GM12892 (cell line): ENCODE measurements at regions not wholly inside any gene's neighbourhood (a gene's known extent, or its start where the extent isn't known, plus 50 kb on each side); places are given as distances from the start of the nearest gene placed in this dataset.

Experiments
- POLR2A ChIP-seq: IDR thresholded peaks from 2 replicates; pipeline ENCODE4 v1.6.1; 2011; ENCODE audit warnings: low read depth, low read length, control low read depth
- POLR2AphosphoS5 ChIP-seq: IDR thresholded peaks from 2 replicates; pipeline ENCODE4 v1.6.1; 2011; ENCODE audit warnings: low read depth, low read length, control low read depth
- TAF1 ChIP-seq: IDR thresholded peaks from 2 replicates; pipeline ENCODE4 v1.6.1; 2011; ENCODE audit warnings: low read depth, mild to moderate bottlenecking, control low read depth, low read length, borderline replicate concordance

DNA sequence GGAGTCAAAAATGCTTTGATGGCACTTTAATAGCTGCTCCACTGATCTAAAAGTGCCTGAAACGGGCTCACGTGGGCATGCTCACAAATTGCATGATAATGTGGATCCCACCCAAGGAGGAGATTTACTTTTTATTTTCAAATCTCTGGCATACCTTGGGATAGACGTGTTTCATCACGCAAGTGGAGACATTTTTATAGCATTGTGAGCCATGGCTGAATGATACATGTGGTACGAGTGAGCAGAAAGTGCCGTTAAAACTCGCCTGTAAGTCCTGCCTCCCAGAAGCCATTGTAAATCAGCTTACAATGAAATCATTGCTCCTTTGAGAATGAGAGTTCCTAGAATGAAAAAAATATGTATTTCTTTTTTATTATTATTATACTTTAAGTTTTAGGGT lies 514.7 kb downstream of the MAT2B start:
- no peak for TF ChIP-seq POLR2A
- TF ChIP-seq POLR2AphosphoS5 = no peak
- TF ChIP-seq TAF1 = no peak
